ENCODE measurements at regions not wholly inside any gene's neighbourhood (a gene's known extent, or its start where the extent isn't known, plus 50 kb on each side); places are given as distances from the start of the nearest gene placed in this dataset.

GRCh38 chr11:115929618-115930129 lies 425.5 kb upstream of the CADM1 start:
- Histone ChIP-seq H3K4me3 (no peak overlapping the region), H3K9me3 (no peaks in the 10 kb centered on the region), H3K27ac (no peak overlapping the region), H3K4me1 (peaks cover 7 to 19% (median 13%) of the 10 kb centered on the region in 4 donors), H3K27me3 (no peaks in the 10 kb centered on the region), H3K36me3 (no peaks in the 10 kb centered on the region)
- ATAC-seq (ENCODE audit: low FRiP score in 2 of 2) (no peak), DNase-seq (no peak)
- no peak for TF ChIP-seq POLR2AphosphoS5 (IDR thresholded peaks at IDR 0.05)
- no peak for TF ChIP-seq POLR2A (IDR thresholded peaks at IDR 0.05)
- WGBS, 2 donors = 85 to 86% methylated on average over 6 of the region's 6 CpGs

- H3K36me3 ChIP-seq = no peaks in the 10 kb centered on the region
- H3K27ac ChIP-seq = no peak overlapping the region
- H3K4me3 ChIP-seq = no peak overlapping the region
- peaks cover 7 to 19% (median 13%) of the 10 kb centered on the region in 4 donors for H3K4me1 ChIP-seq
- ATAC-seq (ENCODE audit: low FRiP score in 2 of 2) = no peak
- no peaks in the 10 kb centered on the region for H3K9me3 ChIP-seq
- 77 to 78% methylated on average over 2 of the region's 2 CpGs for WGBS, 2 donors
- H3K27me3 ChIP-seq = no peaks in the 10 kb centered on the region
- DNase-seq = no peak
- TF ChIP-seq POLR2AphosphoS5 (IDR thresholded peaks at IDR 0.05) = no peak
- TF ChIP-seq POLR2A (IDR thresholded peaks at IDR 0.05) = no peak
- TF ChIP-seq CTCF (IDR thresholded peaks at IDR 0.05) = no peak
- TF ChIP-seq EP300 (IDR thresholded peaks at IDR 0.05) = no peak
Observed at GRCh38 chr11:115928811-115929210, 424.6 kb upstream of the CADM1 start.

GRCh38 chr11:115927823-115928329 lies 423.7 kb upstream of the CADM1 start:
- DNase-seq (no peak), ATAC-seq (ENCODE audit: low FRiP score in 2 of 2) (no peak)
- no peaks in the 10 kb centered on the region for H3K27me3 ChIP-seq
- H3K27ac ChIP-seq = no peak overlapping the region
- peaks cover 7 to 19% (median 13%) of the 10 kb centered on the region in 4 donors for H3K4me1 ChIP-seq
- no peak overlapping the region for H3K4me3 ChIP-seq
- no peaks in the 10 kb centered on the region for H3K36me3 ChIP-seq
- WGBS, 2 donors = 89 to 95% methylated on average over 4 to 8 of the region's 8 CpGs
- TF ChIP-seq POLR2A (IDR thresholded peaks at IDR 0.05) (no peak), EP300 (IDR thresholded peaks at IDR 0.05) (no peak), POLR2AphosphoS5 (IDR thresholded peaks at IDR 0.05) (no peak), CTCF (IDR thresholded peaks at IDR 0.05) (no peak)
- no peaks in the 10 kb centered on the region for H3K9me3 ChIP-seq

- ATAC-seq (ENCODE audit: low FRiP score in 2 of 2) (no peak), DNase-seq (no peak)
- no peak overlapping the region for H3K27ac ChIP-seq
- H3K4me3 ChIP-seq = no peak overlapping the region
- peaks cover 7 to 16% (median 12%) of the 10 kb centered on the region in 4 donors for H3K4me1 ChIP-seq
- 87 to 95% methylated on average over 4 of the region's 4 CpGs for WGBS, 2 donors
- H3K36me3 ChIP-seq = no peaks in the 10 kb centered on the region
- no peaks in the 10 kb centered on the region for H3K27me3 ChIP-seq
- no peaks in the 10 kb centered on the region for H3K9me3 ChIP-seq
- TF ChIP-seq POLR2AphosphoS5 (IDR thresholded peaks at IDR 0.05) (no peak), POLR2A (IDR thresholded peaks at IDR 0.05) (no peak), CTCF (IDR thresholded peaks at IDR 0.05) (no peak), EP300 (IDR thresholded peaks at IDR 0.05) (no peak)
Observed at GRCh38 chr11:115926601-115927000, 422.4 kb upstream of the CADM1 start.

- peaks cover 5 to 14% (median 8%) of the 10 kb centered on the region in 4 donors for H3K4me1 ChIP-seq
- 77 to 88% methylated on average over 5 of the region's 5 CpGs for WGBS, 2 donors
- H3K9me3 ChIP-seq = no peaks in the 10 kb centered on the region
- no peak for TF ChIP-seq CTCF (IDR thresholded peaks at IDR 0.05)
- no peak for TF ChIP-seq POLR2AphosphoS5 (IDR thresholded peaks at IDR 0.05)
- TF ChIP-seq POLR2A (IDR thresholded peaks at IDR 0.05) = no peak
- TF ChIP-seq EP300 (IDR thresholded peaks at IDR 0.05) = no peak
- no peak overlapping the region for H3K27ac ChIP-seq
- no peaks in the 10 kb centered on the region for H3K27me3 ChIP-seq
- DNase-seq (no peak), ATAC-seq (ENCODE audit: low FRiP score in 2 of 2) (no peak)
- H3K4me3 ChIP-seq = no peak overlapping the region
- H3K36me3 ChIP-seq = no peaks in the 10 kb centered on the region
Observed at GRCh38 chr11:115926138-115926537, 421.9 kb upstream of the CADM1 start.
